ENCODE measurements at regions not wholly inside any gene's neighbourhood (a gene's known extent, or its start where the extent isn't known, plus 50 kb on each side); places are given as distances from the start of the nearest gene placed in this dataset.

- TF ChIP-seq CTCF (IDR thresholded peaks at IDR 0.05) (no peak), POLR2A (IDR thresholded peaks at IDR 0.05; ENCODE audit: low read depth) (no peak)
Measured at GRCh38 chr5:87081016-87081415, 186.7 kb upstream of the RASA1 start.

All from esophagus muscularis mucosa (tissue), 3 donors.